GM21723 (cell line): ENCODE measurements at regions not wholly inside any gene's neighbourhood (a gene's known extent, or its start where the extent isn't known, plus 50 kb on each side); places are given as distances from the start of the nearest gene placed in this dataset.
"Not testable (repeated sequence)": the region's sequence is repeated elsewhere in the genome, so short reads cannot be mapped to it uniquely, and the experiment has no call there.

Experiments
- ATAC-seq: cut with Tn5 transposase; IDR thresholded peaks from one replicate; pipeline ENCODE4 v1.9.1; 2021; ENCODE audit warnings: mild to moderate bottlenecking, moderate library complexity; ENCODE audit not compliant: unreplicated experiment

DNA sequence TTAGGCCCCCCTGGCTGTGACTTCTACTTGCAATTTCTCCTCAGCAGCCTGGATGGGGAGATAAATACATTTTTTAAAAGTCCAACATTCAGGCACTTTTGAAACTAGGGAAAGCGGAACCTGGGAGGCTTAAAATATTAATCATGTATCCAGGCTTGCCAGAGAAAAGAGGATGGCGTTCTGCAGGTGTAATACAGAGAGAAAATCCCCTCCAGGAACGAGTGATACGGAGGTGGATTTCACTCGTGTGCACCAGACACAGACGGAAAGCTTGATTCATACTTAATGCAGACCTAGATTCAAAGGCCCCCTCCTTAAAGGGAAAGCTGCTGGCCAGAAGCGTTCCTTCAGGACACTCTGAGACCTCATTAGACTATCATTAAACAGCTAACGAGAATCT is 354.0 kb upstream of the BOD1L1 start:
- ATAC-seq: no peak

DNA sequence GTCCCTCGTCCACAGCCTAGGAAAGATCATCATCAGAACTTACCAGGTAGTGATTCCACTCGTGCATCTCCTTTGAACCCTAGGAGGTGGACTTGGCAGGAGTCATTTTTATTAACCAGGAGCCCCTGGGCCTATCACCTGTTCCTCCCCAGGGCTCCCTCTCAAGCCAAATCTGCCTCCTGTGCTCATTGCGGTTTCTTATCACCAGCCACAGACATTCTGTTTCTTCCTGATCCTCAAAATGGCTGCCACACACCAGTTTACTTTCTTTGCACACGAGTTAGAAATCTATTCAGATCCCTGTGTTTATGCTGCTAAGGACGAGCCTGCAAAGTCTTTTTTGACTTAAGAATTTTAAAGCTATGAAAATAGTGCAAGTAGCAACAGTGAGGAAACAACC is 354.5 kb upstream of the BOD1L1 start:
- ATAC-seq: no peak

- ATAC-seq: no peak
Observed at GRCh38 chr4:13983189-13983790, 355.8 kb upstream of the BOD1L1 start.

GRCh38 chr4:13984991-13985800 is 357.7 kb upstream of the BOD1L1 start:
- no peak for ATAC-seq

- ATAC-seq: no peak
Observed at GRCh38 chr4:13985837-13986236, 358.3 kb upstream of the BOD1L1 start.

DNA sequence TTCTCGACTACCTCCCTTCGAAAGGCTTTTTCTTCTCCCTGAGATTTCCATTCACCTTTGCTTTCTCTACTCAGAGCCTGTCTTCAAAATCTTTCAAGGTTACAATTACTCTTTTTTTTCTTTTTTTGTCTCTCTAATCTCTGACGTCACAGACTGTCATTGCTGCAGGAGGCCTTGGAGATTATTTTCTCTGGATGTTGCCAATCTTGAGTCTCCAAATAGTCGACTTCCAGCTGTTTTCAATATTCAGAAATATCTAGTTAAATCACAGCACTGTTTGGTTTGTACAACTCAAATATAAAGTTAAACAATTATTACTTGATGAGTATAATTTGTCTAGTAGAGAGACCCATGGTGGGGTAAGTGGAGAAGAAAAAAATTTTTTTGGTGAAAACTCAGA is 359.0 kb upstream of the BOD1L1 start:
- no peak for ATAC-seq

GRCh38 chr4:13988353-13989305 is 361.1 kb upstream of the BOD1L1 start:
- ATAC-seq: no peak

DNA sequence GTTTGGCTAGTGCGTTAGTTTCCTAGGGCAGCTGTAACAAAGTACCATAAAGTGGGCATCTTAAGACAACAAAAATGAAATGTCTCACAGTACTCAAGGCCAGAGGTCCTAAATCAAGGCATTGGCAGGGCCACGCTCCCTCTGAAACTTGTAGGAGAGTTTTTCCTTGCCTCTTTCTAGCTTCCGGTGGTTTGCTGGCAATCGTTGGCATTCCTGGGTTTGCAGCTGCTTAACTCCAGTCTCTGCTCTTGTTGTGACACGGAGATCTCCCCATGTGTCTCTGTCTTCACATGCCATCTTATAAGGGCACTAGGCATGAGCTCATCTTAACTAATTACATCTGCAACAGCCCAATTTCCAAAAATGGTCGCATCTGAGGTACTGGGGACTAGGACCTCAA is 362.0 kb upstream of the BOD1L1 start:
- ATAC-seq: no peak

DNA sequence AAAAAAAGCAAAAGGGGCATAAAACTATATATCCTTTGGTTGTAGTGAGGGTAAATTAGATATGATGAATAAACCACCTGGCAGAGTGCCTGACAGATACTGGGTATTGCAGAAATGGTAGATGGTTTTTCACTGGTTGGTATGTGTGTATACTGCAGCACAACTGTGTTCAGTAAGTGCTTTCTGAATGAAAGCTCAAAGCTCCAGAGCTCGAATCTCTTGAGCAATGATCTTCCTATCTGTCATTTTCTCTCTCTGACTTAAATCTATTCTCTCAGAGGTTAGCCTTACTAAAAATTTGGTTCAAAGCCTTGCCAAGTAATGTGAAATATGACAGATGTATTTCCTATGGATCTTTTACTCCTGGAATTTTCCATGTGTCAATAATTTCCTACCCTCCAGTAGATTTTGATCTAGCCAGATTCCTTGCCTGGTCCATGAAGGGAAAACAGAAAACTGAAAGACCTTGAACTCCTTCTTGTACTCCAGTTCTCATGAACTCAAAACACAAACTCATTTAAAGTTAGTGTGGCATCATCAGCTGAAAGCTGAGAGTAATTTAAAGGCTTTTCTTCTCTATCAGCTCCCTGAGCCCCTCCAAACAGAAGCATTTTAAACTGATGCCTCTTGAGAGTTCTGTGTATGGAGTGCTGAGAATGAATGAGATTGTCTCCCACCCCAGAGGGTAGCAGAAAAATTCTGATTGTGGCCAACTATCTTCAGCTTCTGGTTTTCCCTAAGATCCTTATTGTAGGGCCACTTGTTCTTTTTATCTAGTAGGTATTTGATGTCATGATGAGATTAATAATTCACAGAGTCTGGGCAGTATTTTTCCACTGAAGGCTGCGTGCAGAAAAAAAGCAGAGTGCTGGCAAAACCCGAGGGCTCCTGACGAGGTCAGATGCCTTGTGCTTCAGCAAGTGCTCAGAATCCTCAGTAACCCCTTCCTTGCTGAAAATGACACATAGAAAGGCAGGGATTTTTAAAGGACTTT is 363.4 kb upstream of the BOD1L1 start:
- no peak for ATAC-seq

DNA sequence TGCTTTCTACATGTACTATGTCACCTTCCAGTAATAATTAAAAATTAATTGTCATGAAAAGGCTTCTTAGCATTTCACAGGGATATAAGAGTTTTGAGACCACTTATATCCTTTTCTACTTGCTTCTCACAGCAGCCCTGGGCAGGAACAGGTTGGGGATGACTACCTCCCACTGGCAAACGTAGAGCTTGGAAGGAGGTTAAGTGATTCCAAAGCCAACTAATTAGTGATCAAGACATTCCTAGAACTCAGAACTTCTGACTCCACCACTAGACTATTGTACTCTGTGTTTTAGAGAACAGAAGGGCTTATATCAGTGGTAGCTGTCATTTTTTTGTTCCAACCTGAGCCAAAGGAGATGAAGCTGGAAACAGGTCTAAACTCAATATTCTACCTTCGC is 364.5 kb upstream of the BOD1L1 start:
- ATAC-seq: no peak

- ATAC-seq: no peak
Observed at GRCh38 chr4:13992975-13993520, 365.5 kb upstream of the BOD1L1 start.

DNA sequence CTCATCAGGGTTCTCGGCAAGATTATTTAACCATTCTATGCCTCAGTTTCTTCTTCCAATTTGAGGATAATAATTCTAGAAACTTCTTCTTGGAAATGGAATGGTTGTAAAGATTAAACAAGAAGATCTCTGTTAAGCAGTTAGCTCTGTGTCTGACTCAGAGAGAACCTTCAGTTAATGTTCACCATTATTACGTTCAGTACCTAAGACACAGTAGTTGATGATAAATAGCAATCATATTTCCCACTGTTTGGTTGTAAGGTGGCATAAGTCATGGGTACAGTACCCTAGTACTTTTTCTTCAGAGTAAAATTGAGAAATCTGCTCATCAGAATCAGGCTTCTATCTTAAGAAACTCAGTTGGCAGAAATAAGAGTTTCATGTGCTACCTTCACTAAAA is 366.5 kb upstream of the BOD1L1 start:
- no peak for ATAC-seq

GRCh38 chr4:13998850-13999445 is 371.4 kb upstream of the BOD1L1 start:
- no peak for ATAC-seq

DNA sequence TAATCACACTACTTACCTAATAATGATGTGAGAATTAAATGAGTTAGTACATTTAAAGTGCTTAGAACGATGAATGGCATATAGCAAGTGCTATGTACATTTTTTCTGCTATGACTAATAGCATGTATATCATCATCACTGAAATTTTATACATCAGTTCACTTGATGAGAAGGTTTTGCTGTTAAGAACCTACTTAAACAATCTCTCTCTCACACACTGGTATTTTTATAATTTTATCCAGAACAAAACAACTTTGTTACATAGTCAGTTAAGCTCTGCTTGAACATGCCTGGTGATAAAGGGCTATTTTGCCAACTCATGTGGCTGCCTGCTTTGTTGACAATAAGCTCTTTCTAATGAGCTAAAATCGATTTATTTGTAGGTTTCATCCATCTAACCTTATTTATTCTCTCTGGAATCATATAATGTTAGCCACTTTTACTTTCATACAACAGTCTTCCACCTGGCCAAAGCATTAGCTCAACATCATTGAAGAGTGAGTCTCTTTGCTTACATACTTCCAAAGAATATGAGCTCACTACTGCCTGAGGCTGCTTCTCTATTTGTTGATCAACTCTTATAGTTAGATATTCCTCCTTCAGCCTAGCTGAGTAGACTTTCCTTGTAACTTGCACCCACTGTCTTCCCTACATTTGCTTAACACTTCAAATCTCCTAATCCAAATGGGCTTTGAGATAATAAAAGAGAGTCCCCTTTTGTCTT is 372.7 kb upstream of the BOD1L1 start:
- ATAC-seq: no peak

DNA sequence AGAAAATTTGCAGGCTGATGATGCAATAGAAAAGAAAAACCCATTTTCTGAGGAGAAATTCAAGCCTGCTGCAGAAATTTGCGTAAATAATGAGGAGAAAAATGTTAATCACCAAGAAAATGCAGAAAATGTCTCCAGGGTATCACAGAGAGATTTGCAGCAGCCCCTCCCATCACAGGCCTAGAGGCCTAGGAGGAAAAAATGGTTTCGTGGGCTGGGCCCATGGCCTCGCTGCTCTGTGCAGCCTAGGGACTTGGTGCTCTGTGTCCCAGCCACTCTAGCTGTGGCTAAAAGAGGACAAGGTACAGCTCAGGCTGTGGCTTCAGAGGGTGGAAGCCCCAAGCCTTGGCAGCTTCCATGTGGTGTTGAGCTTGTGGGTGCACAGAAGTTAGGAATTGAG is 374.8 kb upstream of the BOD1L1 start:
- not testable (repeated sequence) for ATAC-seq

- ATAC-seq: no peak
Observed at GRCh38 chr4:14008494-14008893, 381.0 kb upstream of the BOD1L1 start.

GRCh38 chr4:14018191-14018853 is 390.8 kb upstream of the BOD1L1 start:
- no peak for ATAC-seq

DNA sequence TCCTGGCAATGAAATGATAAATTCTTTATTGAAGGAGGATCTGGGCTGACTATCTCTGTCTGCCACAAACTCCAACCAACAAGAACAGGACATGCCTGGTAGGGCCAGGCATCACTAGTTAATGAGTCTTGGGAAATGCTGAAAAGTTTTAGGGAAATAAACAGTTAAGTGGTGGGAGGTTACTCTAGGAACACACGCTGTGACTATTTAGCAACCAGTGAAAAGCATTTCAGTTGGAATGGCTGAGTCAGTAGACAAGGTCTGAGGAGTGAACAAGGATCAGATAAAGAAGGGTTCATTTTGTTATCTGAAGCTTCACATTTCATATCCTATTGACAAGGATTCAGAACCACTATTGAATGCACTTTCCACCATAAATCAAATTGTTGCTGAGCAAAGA is 394.9 kb upstream of the BOD1L1 start:
- ATAC-seq: no peak
